ENCODE measurements at regions not wholly inside any gene's neighbourhood (a gene's known extent, or its start where the extent isn't known, plus 50 kb on each side); places are given as distances from the start of the nearest gene placed in this dataset.
"Not testable (repeated sequence)": the region's sequence is repeated elsewhere in the genome, so short reads cannot be mapped to it uniquely, and the experiment has no call there.

DNA sequence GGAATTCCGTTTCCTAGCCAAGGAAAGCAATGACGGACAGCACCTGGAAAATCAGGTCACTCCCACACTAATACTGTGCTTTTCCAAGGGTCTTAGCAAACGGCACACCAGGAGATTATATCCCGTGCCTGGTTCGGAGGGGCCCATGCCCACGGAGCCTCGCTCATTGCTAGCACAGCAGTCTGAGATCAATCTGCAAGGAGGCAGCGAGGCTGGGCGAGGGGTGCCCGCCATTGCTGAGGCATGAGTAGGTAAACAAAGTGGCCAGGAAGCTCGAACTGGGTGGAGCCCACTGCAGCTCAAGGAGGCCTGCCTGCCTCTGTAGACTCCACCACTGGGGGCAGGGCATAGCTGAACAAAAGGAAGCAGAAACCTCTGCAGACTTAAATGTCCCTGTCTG is 181.1 kb downstream of the SEC23A start:
- DNase-seq (ENCODE audit: low read depth in 1 of 2, low spot score in 2 of 2); H3K4me2 ChIP-seq (ENCODE audit: insufficient read depth in 1 of 2, low read depth in 2 of 2, low read length in 2 of 2); H3K23ac ChIP-seq (ENCODE audit: insufficient read length); H2AFZ ChIP-seq (ENCODE audit: low read length); POLR2A ChIA-PET (ENCODE audit: partially characterized antibody); H2BK120ac ChIP-seq (replicated peaks; ENCODE audit: low read depth, low read length); H3K18ac ChIP-seq (ENCODE audit: extremely low read depth, low read length); H3K79me2 ChIP-seq (ENCODE audit: control insufficient read depth in 1 of 2, insufficient read depth in 2 of 2, low read length in 2 of 2); H2BK15ac ChIP-seq (ENCODE audit: low read length); H2AK5ac ChIP-seq (ENCODE audit: low read depth, low read length); H4K5ac ChIP-seq (ENCODE audit: insufficient read length, low read depth, low read length); H3K14ac ChIP-seq (ENCODE audit: insufficient read length); H3K4me1 ChIP-seq (replicated peaks in 1 of 4; ENCODE audit: control insufficient read depth in 3 of 4, insufficient read depth in 4 of 4, low read length in 3 of 4); H4K8ac ChIP-seq (ENCODE audit: extremely low read depth, insufficient read depth, low read length); H3K36me3 ChIP-seq (ENCODE audit: control insufficient read depth in 2 of 4, insufficient read depth in 4 of 4, low read length in 3 of 4); H2BK5ac ChIP-seq (ENCODE audit: low read depth, low read length); H3K4me3 ChIP-seq (ENCODE audit: extremely low read depth in 1 of 4, insufficient read depth in 2 of 4, low read depth in 3 of 4, low read length in 4 of 4); H3K27me3 ChIP-seq (replicated peaks in 1 of 4; ENCODE audit: control insufficient read depth in 3 of 4, extremely low read depth in 1 of 4, insufficient read depth in 3 of 4, low read length in 3 of 4); H4K20me1 ChIP-seq (replicated peaks in 1 of 2; ENCODE audit: control insufficient read depth in 1 of 2, insufficient read depth in 2 of 2, low read length in 2 of 2); H2BK12ac ChIP-seq (ENCODE audit: low read depth, low read length); H3K9ac ChIP-seq (replicated peaks in 1 of 4; ENCODE audit: extremely low read depth in 1 of 4, low read depth in 3 of 4, low read length in 3 of 4); FAIRE-seq; H3K27ac ChIP-seq (ENCODE audit: low read depth, low read length); H2BK20ac ChIP-seq (ENCODE audit: low read length); H3K4ac ChIP-seq (replicated peaks; ENCODE audit: insufficient read length, low read depth, low read length); H3K79me1 ChIP-seq (ENCODE audit: low read depth, low read length); H4K91ac ChIP-seq (replicated peaks; ENCODE audit: insufficient read length, low read length); H3K23me2 ChIP-seq (ENCODE audit: low read depth, low read length); H3K56ac ChIP-seq (replicated peaks; ENCODE audit: insufficient read length, low read depth, low read length): not testable (repeated sequence)
- CTCF ChIA-PET (ENCODE audit: partially characterized antibody): interaction anchor here (1.7 kb wide), 1 partner anchor 19 kb away, joined by 3 read pairs; no protein-coding TSS in a partner anchor
- WGBS, 2 experiments (ENCODE audit: extremely low coverage in 1 of 2, insufficient coverage in 1 of 2, insufficient read length in 1 of 2, insufficient replicate concordance in 2 of 2, low coverage in 1 of 2, low lambda C conversion rate in 2 of 2, missing lambda C conversion rate in 1 of 2): 95% methylated on average over 11 of the region's 11 CpGs; no CpG with 5 or more reads in 1 of the 2 experiments
- peaks cover 7 to 11% of the 10 kb centered on the region in 2 experiments; a peak in 3 of 4 replicates for H3K9me3 ChIP-seq (ENCODE audit: insufficient read depth in 2 of 2, low read depth in 1 of 2, low read length in 1 of 2)

Data from H1 (cell line).